Bronchial epithelial cell (primary cell): ENCODE measurements at regions not wholly inside any gene's neighbourhood (a gene's known extent, or its start where the extent isn't known, plus 50 kb on each side); places are given as distances from the start of the nearest gene placed in this dataset.

Experiments
- DNase-seq: peaks from one replicate; pipeline ENCODE4 v3.0.0-alpha.2; 2010; ENCODE audit warnings: low read depth
- FAIRE-seq: peaks from 2 replicates; lab custom pipeline; 2011; peaks lifted over from hg19 to GRCh38; lab: Jason Lieb, UNC
- H3K27me3 ChIP-seq: 2 replicates; pipeline ENCODE4 v1.5.1; 2011; ENCODE audit warnings: low read length; ENCODE audit not compliant: control insufficient read depth, insufficient read depth
- H3K36me3 ChIP-seq: 2 replicates; pipeline ENCODE4 v1.5.1; 2011; ENCODE audit warnings: low read length; ENCODE audit not compliant: control insufficient read depth, insufficient read depth
- H3K4me3 ChIP-seq: 2 replicates; pipeline ENCODE4 v1.5.1; 2011; ENCODE audit warnings: mild to moderate bottlenecking, low read depth, low read length, control low read depth
- TF ChIP-seq, protein P1 (sequence below): IDR thresholded peaks from 2 replicates; pipeline ENCODE4 v1.5.1; 2011; ENCODE audit warnings: mild to moderate bottlenecking, moderate library complexity, low read length, control low read depth, inconsistent platforms; ENCODE audit not compliant: insufficient read depth, severe bottlenecking

DNA sequence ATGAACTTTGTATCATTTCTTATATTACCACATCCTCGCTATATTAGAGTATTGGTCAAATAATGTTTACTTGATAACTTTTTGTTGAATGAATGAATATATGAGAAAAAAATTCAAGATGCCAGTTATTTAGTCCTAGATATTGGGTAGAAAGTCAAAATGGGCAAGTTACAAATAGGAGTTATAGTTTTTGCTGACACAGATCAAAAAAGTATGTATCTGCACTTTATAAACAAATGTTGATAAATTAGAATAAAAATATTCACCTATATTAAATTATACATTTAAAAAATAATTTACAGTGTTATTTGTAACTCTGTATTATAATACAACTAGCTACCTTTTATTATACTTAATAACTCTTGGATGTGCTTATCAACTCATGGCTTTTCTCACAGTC, 57.8 kb upstream of the NDST4 start:
- no peak for FAIRE-seq
- no peak for DNase-seq
- Histone ChIP-seq H3K27me3 (no peaks in the 10 kb centered on the region), H3K36me3 (no peaks in the 10 kb centered on the region), H3K4me3 (no peak overlapping the region)
- TF ChIP-seq, protein P1, sequence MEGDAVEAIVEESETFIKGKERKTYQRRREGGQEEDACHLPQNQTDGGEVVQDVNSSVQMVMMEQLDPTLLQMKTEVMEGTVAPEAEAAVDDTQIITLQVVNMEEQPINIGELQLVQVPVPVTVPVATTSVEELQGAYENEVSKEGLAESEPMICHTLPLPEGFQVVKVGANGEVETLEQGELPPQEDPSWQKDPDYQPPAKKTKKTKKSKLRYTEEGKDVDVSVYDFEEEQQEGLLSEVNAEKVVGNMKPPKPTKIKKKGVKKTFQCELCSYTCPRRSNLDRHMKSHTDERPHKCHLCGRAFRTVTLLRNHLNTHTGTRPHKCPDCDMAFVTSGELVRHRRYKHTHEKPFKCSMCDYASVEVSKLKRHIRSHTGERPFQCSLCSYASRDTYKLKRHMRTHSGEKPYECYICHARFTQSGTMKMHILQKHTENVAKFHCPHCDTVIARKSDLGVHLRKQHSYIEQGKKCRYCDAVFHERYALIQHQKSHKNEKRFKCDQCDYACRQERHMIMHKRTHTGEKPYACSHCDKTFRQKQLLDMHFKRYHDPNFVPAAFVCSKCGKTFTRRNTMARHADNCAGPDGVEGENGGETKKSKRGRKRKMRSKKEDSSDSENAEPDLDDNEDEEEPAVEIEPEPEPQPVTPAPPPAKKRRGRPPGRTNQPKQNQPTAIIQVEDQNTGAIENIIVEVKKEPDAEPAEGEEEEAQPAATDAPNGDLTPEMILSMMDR: no peak

DNA sequence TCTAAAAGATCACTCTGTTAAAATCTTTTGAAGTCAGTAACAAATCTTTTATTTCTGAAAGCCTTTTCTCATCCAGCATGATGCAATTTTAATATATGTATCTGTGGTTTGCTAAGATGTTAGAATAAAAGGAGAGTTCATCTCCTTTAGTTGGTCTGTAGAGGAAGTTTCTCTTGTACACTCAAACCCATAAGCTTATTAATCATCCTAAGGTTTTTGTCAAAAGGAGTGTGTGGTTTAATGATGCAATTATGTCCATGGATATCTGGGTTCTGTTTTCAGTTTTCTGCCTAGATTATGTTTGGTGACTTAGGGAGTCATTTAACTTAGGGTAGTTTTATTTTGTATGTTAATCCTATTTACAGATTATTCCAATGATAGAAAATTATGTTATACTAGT, 52.1 kb upstream of the NDST4 start:
- TF ChIP-seq, protein P1: no peak
- no peak overlapping the region for H3K4me3 ChIP-seq
- FAIRE-seq (no peak), DNase-seq (no peak)
- no peaks in the 10 kb centered on the region for H3K27me3 ChIP-seq
- H3K36me3 ChIP-seq: no peaks in the 10 kb centered on the region
